Transverse colon (tissue), 4 donors: ENCODE measurements at regions not wholly inside any gene's neighbourhood (a gene's known extent, or its start where the extent isn't known, plus 50 kb on each side); places are given as distances from the start of the nearest gene placed in this dataset.

Experiments
- DNase-seq: peaks from one replicate; pipeline ENCODE4 v3.0.0-alpha.2; 2019
- H3K27ac ChIP-seq, 4 donors: fragments of 200-600 bp; sonication (generic); 2 replicates each; pipeline ENCODE4 v1.5.1; 2016 to 2018; ENCODE audit warnings: inconsistent platforms in 4 of 4
- H3K27me3 ChIP-seq: fragments of 200-600 bp; sonication (generic); 2 replicates; pipeline ENCODE4 v1.5.1; 2017; ENCODE audit warnings: inconsistent platforms
- H3K36me3 ChIP-seq, 4 donors: fragments of 200-600 bp; sonication (generic); 2 replicates each; pipeline ENCODE4 v1.5.1; 2017 to 2019; ENCODE audit warnings: inconsistent platforms in 4 of 4
- H3K4me1 ChIP-seq, 4 donors: fragments of 200-600 bp; sonication (generic); 2 replicates each; pipeline ENCODE4 v1.5.1; 2017 to 2020; ENCODE audit warnings: inconsistent platforms in 4 of 4
- H3K4me3 ChIP-seq, 4 donors: fragments of 200-600 bp; sonication (generic); 1 replicate in 1 of 4; 2 replicates in 3 of 4; pipeline versions ENCODE4 v1.5.1 to v1.6.1; 2017 to 2019; ENCODE audit warnings: inconsistent platforms in 4 of 4
- H3K9me3 ChIP-seq, 2 donors: fragments of 200-600 bp; sonication (generic); 2 replicates each; pipeline ENCODE4 v1.5.1; 2017 to 2019; ENCODE audit warnings: inconsistent platforms in 2 of 2
- EP300 ChIP-seq: sonication (generic); formaldehyde crosslinking; IDR thresholded peaks from one replicate; pipeline ENCODE4 v1.6.1; 2017; ENCODE audit warnings: antibody characterized with exemption, low read depth
- POLR2A ChIP-seq: fragments of 450-650 bp; IDR thresholded peaks from one replicate; pipeline ENCODE4 v1.6.1; 2016; ENCODE audit warnings: antibody characterized with exemption, mild to moderate bottlenecking, moderate library complexity
- POLR2AphosphoS5 ChIP-seq, 3 donors: sonication (generic); formaldehyde crosslinking; IDR thresholded peaks; one replicate each; pipeline ENCODE4 v1.6.1; 2016; ENCODE audit warnings: antibody characterized with exemption in 3 of 3
- WGBS, 2 donors: methylation state at CpG; one replicate each; pipeline ENCODE4 v1.1.5; 2018; ENCODE audit warnings: low coverage in 1 of 2; 5-methylcytosine and 5-hydroxymethylcytosine counted together
- in situ Hi-C, 4 donors: fragments of 200-750 bp; cut with MboI; loops; one replicate each; pipeline versions ENCODE4 v1.15.0 to v1.15.1; 2017; ENCODE audit warnings: low sequenced_read_pairs in 3 of 4, low pct_ligation_motif_present in 1 of 4, low pct_unique_long_range_greater_than_20kb in 1 of 4
- intact Hi-C: fragments of 100-400 bp; cut with DNase I; formaldehyde crosslinking; loops from one replicate; pipeline ENCODE4 v1.15.1; 2023; ENCODE audit warnings: low total_unique reads
- TF ChIP-seq, protein P1 (sequence below), 5 experiments: fragments of 200-600 bp in 3 of 5; fragments of 450-650 bp in 2 of 5; sonication (generic) in 3 of 5; IDR thresholded peaks; 1 replicate in 2 of 5; 2 replicates in 3 of 5; pipeline ENCODE4 v1.5.1; 2016 to 2017; ENCODE audit warnings: antibody characterized with exemption in 5 of 5, inconsistent platforms in 3 of 5, mild to moderate bottlenecking in 2 of 5, moderate library complexity in 1 of 5

DNA sequence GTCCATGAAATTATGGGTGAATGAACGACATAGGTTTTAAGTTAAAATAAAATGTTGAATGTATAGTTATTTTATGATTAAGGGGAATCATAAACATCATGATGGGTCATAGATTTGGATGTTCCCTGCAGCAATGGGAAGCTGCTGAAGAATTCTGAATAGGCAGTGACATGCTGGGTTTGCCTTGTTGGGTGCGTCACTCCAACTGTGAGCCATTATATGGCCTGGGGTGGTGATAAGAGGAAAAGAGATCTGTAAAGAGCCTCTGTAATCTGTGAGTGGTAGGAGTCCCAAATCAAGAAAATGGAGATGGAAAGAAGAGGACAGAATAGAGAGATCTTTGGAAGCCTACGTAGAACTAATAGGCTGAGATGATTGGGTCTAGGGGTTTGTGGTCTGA is 58.1 kb upstream of the GPR26 start:
- intact Hi-C loops, result no loop called here
- Histone ChIP-seq H3K4me3 (no peak overlapping the region), H3K27ac (no peak overlapping the region), H3K27me3 (peaks cover 7% of the 10 kb centered on the region), H3K4me1 (no peaks in the 10 kb centered on the region), H3K36me3 (no peaks in the 10 kb centered on the region), H3K9me3 (no peaks in the 10 kb centered on the region)
- no peak for DNase-seq
- in situ Hi-C loops, result no loop called here
- 31 to 54% methylated on average over 3 of the region's 3 CpGs for WGBS, 2 donors
- TF ChIP-seq, protein P1, sequence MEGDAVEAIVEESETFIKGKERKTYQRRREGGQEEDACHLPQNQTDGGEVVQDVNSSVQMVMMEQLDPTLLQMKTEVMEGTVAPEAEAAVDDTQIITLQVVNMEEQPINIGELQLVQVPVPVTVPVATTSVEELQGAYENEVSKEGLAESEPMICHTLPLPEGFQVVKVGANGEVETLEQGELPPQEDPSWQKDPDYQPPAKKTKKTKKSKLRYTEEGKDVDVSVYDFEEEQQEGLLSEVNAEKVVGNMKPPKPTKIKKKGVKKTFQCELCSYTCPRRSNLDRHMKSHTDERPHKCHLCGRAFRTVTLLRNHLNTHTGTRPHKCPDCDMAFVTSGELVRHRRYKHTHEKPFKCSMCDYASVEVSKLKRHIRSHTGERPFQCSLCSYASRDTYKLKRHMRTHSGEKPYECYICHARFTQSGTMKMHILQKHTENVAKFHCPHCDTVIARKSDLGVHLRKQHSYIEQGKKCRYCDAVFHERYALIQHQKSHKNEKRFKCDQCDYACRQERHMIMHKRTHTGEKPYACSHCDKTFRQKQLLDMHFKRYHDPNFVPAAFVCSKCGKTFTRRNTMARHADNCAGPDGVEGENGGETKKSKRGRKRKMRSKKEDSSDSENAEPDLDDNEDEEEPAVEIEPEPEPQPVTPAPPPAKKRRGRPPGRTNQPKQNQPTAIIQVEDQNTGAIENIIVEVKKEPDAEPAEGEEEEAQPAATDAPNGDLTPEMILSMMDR (IDR thresholded peaks at IDR 0.05), result no peak
- TF ChIP-seq POLR2AphosphoS5 (IDR thresholded peaks at IDR 0.05) (no peak), POLR2A (no peak), EP300 (no peak)

DNA sequence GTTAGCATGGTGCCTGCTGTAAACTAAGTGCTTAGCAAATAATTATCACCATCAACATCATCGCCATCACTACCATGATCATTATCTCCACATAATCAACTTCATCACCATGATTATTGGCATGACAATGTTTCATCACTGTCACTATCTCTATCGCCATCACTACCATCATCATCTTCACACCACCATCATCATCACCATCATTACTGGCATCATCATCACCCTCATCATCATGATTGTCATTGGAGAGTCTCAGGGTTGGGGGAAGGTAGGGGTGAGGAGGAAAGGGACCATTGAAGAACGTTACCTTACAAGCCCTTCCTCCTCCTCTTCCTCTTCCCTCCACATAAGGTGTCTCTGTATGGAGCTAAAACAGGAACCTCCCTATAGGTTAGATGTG is 54.9 kb upstream of the GPR26 start:
- 72 to 80% methylated on average over 3 of the region's 3 CpGs for WGBS, 2 donors
- no peaks in the 10 kb centered on the region for H3K9me3 ChIP-seq
- TF ChIP-seq, protein P1 (IDR thresholded peaks at IDR 0.05), result no peak
- TF ChIP-seq POLR2A (no peak), POLR2AphosphoS5 (IDR thresholded peaks at IDR 0.05) (no peak), EP300 (no peak)
- H3K27ac ChIP-seq, result no peak overlapping the region
- peaks cover 3% of the 10 kb centered on the region for H3K27me3 ChIP-seq
- H3K4me1 ChIP-seq, result no peaks in the 10 kb centered on the region
- H3K4me3 ChIP-seq, result no peak overlapping the region
- DNase-seq, result no peak
- H3K36me3 ChIP-seq, result no peaks in the 10 kb centered on the region
- in situ Hi-C loops, result no loop called here
- intact Hi-C loops, result no loop called here

DNA sequence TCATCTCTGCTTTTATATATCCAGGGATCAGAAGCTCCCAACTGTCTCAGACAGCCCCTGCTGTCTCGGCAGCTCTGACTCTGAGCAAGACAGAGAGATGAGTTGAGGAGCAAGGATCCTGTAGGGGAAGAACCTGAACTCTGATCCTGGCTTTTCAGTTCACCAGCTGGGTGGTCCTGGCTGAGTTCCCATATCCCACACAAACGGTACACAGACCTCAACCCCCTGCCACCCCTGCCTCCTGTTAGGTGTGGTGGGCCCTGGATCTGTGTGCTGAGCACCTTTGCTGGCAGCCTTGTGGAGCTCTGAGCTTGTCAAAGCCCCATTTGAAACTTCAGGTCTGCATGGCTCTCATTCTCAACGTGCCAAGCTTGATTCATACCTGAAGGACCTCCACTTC is 54.3 kb upstream of the GPR26 start:
- H3K9me3 ChIP-seq, result no peaks in the 10 kb centered on the region
- H3K27me3 ChIP-seq, result peaks cover 3% of the 10 kb centered on the region
- H3K4me1 ChIP-seq, result no peaks in the 10 kb centered on the region
- 78 to 80% methylated on average over 1 to 3 of the region's 3 CpGs for WGBS, 2 donors
- H3K27ac ChIP-seq, result no peak overlapping the region
- no peak overlapping the region for H3K4me3 ChIP-seq
- DNase-seq, result no peak
- intact Hi-C loops, result no loop called here
- no peaks in the 10 kb centered on the region for H3K36me3 ChIP-seq
- in situ Hi-C loops, result no loop called here
- no peak for TF ChIP-seq EP300
- TF ChIP-seq POLR2A, result no peak
- TF ChIP-seq, protein P1 (IDR thresholded peaks at IDR 0.05), result no peak
- no peak for TF ChIP-seq POLR2AphosphoS5 (IDR thresholded peaks at IDR 0.05)

DNA sequence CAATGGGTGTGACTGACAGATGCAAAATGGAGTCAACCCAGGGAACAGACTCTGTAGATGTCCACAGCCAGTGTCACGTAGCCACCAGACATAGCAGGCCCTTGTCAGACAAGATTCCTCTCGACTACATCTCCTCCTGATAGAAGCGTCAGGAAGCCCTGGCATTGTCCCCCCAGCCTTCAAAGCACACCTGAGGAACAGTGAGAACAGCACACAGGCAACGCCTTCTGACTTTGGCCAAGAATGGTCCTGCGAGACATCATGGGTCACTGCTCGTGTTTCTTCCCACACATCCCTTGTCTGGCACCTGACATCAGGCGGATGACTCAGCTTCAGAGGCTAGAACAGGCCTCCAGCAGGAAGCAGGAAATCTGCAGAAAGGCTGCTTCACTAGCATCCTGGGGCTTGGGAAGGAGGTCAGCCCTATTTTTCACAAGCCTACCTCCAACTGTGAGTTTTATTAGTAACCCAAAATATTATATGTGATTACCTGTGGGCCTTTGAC is 52.8 kb upstream of the GPR26 start:
- 77% methylated on average over 7 of the region's 7 CpGs; no CpG with 5 or more reads in 1 of the 2 donors for WGBS, 2 donors

More for the DNA sequence above, 52.8 kb upstream of the GPR26 start:
- Histone ChIP-seq H3K27ac (no peak overlapping the region), H3K27me3 (peaks cover 3% of the 10 kb centered on the region), H3K36me3 (no peaks in the 10 kb centered on the region), H3K4me3 (no peak overlapping the region), H3K9me3 (no peaks in the 10 kb centered on the region), H3K4me1 (no peaks in the 10 kb centered on the region)
- intact Hi-C loops (no loop called here), in situ Hi-C loops (no loop called here)
- TF ChIP-seq POLR2AphosphoS5 (IDR thresholded peaks at IDR 0.05) (no peak), POLR2A (no peak), EP300 (no peak)
- TF ChIP-seq, protein P1 (IDR thresholded peaks at IDR 0.05), result no peak
- no peak for DNase-seq
